ENCODE measurements at regions not wholly inside any gene's neighbourhood (a gene's known extent, or its start where the extent isn't known, plus 50 kb on each side); places are given as distances from the start of the nearest gene placed in this dataset.

DNA sequence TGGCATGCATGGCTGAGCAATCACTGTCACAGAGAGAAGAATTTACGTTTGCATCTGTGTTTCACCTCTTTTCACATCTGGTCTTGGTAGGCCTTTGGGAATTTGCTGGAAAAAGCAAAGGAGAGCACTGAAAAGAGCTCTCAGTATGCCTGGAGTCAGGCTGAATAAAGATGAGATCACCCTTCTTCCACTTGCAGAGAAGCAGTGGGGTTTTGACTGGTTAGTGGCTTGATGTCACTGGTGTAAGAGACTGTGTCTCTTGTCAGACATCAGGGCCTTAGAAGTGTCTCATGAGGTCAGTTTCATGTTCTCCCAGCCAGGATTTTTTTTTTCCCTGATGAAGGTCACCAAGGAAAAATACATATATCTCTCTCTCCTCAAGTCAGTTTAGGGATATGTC is 353.8 kb downstream of the INSIG2 start:
- TF ChIP-seq, protein P1, sequence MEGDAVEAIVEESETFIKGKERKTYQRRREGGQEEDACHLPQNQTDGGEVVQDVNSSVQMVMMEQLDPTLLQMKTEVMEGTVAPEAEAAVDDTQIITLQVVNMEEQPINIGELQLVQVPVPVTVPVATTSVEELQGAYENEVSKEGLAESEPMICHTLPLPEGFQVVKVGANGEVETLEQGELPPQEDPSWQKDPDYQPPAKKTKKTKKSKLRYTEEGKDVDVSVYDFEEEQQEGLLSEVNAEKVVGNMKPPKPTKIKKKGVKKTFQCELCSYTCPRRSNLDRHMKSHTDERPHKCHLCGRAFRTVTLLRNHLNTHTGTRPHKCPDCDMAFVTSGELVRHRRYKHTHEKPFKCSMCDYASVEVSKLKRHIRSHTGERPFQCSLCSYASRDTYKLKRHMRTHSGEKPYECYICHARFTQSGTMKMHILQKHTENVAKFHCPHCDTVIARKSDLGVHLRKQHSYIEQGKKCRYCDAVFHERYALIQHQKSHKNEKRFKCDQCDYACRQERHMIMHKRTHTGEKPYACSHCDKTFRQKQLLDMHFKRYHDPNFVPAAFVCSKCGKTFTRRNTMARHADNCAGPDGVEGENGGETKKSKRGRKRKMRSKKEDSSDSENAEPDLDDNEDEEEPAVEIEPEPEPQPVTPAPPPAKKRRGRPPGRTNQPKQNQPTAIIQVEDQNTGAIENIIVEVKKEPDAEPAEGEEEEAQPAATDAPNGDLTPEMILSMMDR (IDR thresholded peaks at IDR 0.05; ENCODE audit: insufficient read depth, low read length, missing control alignments): no peak
- DNase-seq (ENCODE audit: low read depth, low spot score): no peak
- ChIA-PET POLR2A (no interaction called here), CTCF (no interaction called here)
- H3K4me3 ChIP-seq (ENCODE audit: low read depth, low read length): no peak overlapping the region

DNA sequence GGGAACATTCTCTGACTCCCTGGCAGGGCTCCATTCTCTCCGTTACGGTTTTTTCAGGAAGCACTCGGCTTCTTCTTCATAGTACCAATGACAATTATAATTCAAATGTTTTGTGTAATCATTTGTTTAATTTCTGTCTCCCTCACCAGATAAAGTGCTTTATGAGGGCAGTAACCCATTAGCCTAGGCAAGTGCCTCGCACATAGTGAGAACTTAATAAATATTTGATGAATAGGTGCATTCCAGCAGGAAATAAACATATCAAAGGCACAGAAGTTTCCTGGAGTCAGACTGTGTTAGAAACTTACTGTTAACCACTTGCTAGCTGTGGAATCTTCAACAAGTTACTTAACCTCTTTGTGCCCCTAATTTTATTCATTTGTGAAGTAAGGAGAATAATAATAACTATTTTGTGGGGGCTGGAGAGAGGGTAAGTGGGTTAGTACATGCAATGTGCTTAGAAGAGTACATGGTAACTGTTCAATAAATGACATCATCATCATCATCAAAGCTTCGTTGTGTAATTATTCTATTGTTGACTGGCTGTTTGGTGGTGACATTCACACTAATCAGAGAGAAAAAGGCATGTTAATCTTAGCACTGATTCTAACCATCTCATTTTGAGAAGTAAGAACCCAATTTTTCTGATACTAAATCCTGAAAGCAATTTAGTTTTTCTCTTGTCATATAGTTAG is 352.3 kb downstream of the INSIG2 start:
- no peak for DNase-seq (ENCODE audit: low read depth, low spot score)
- ChIA-PET POLR2A (no interaction called here), CTCF (interaction anchor here (0.9 to 2.7 kb wide), 3 partner anchors 9 to 415 kb away, joined by 3 to 13 read pairs (median 4); no protein-coding TSS in a partner anchor)
- H3K4me3 ChIP-seq (ENCODE audit: low read depth, low read length): no peak overlapping the region
- TF ChIP-seq, protein P1 (IDR thresholded peaks at IDR 0.05; ENCODE audit: insufficient read depth, low read length, missing control alignments): no peak

DNA sequence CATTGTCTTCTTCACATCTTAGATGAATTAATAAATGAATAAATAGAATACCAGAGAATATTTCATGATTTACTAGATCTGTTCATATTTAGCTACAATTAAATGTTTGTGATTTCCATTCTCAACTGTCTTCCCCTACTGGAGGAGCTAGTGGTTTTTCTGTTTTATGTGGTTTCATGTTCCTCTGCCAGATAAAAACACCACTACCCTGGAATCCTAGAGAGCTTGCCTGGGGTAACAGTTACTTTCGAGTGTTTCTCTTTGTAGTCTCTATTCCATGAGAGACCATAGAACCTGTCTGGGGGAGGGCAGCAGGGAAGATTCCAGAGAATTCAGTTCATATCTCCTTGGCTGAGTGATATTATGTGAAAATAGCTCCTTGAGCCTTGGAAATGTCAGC is 349.2 kb downstream of the INSIG2 start:
- ChIA-PET POLR2A (no interaction called here), CTCF (interaction anchor here (0.8 to 1.5 kb wide), 6 partner anchors 8 to 445 kb away, joined by 3 to 4 read pairs (median 3); partner anchors contain the start of gene EN1)
- TF ChIP-seq, protein P1 (IDR thresholded peaks at IDR 0.05; ENCODE audit: insufficient read depth, low read length, missing control alignments): no peak
- no peak overlapping the region for H3K4me3 ChIP-seq (ENCODE audit: low read depth, low read length)
- DNase-seq (ENCODE audit: low read depth, low spot score): no peak

DNA sequence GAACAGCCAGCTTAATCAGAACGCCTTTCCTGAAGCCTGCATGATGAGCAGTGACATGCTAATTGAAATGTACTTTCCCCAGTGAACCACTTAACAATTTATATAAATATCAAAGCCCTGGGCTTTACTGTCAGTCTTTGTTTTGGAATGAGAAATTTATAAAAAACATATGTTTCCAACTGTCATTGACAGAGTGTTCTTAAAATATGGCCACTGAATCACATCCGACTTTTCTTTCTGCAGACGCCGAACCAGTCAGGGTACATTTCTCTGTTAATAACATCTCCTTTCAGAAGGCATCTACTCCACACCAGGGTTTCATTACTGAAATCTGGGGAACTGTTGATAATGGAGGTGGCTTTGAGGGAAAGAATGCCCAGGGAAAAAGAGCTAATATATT is 343.7 kb downstream of the INSIG2 start:
- ChIA-PET CTCF (interaction anchor here (0.7 to 3.0 kb wide), 16 partner anchors 8 to 425 kb away, joined by 3 to 43 read pairs (median 4); no protein-coding TSS in a partner anchor), POLR2A (no interaction called here)
- TF ChIP-seq, protein P1 (IDR thresholded peaks at IDR 0.05; ENCODE audit: insufficient read depth, low read length, missing control alignments): no peak

DNA sequence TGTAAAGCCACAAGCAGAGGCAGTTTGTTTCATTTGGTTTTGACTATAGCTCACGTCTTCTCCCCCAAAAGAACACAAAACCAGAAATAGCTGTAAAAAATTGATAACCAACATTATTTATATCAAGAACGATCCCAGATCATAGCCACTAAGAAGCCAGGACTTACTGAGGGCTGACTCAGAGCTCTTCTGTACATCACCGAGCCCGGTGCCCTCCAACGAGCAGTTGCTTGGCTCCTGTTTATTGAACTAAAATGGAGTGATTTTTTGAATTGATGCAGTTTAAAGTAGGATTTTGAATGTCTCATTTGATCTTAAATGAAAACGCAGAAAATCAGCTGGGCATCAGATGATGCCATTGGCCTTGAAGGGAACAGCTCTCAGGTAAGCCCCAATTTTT is 343.3 kb downstream of the INSIG2 start:
- ChIA-PET CTCF (interaction anchor here (0.7 to 3.0 kb wide), 17 partner anchors 9 to 426 kb away, joined by 3 to 43 read pairs (median 3); no protein-coding TSS in a partner anchor), POLR2A (no interaction called here)
- no peak overlapping the region for H3K4me3 ChIP-seq (ENCODE audit: low read depth, low read length)
- no peak for DNase-seq (ENCODE audit: low read depth, low spot score)
- TF ChIP-seq, protein P1 (IDR thresholded peaks at IDR 0.05; ENCODE audit: insufficient read depth, low read length, missing control alignments): no peak

More for the DNA sequence above, 343.7 kb downstream of the INSIG2 start:
- no peak overlapping the region for H3K4me3 ChIP-seq (ENCODE audit: low read depth, low read length)
- no peak for DNase-seq (ENCODE audit: low read depth, low spot score)

DNA sequence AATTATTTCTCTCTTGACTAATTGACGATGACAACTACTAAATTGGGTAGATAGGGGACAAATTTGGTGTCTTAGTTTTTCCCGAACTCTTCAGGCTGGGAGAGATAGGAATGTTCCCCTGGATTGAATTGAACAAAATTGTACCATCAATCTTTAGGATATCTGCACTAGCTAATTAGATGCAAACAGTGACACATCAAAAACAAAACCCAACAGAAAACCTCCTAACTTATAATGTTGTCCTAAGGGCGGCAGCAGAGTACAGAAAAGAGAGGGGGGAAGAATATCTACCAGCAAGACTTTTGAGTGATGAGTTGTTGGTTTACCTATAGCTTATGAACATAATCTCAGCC is 342.9 kb downstream of the INSIG2 start:
- POLR2A ChIA-PET: no interaction called here
- peak; percentile 9 for DNase-seq (ENCODE audit: low read depth, low spot score)
- CTCF ChIA-PET: interaction anchor here (0.7 to 3.0 kb wide), 16 partner anchors 8 to 426 kb away, joined by 3 to 43 read pairs (median 4); no protein-coding TSS in a partner anchor
- H3K4me3 ChIP-seq (ENCODE audit: low read depth, low read length): no peak overlapping the region
- TF ChIP-seq, protein P1 (IDR thresholded peaks at IDR 0.05; ENCODE audit: insufficient read depth, low read length, missing control alignments): peak; percentile 21

Data from AG04449 (cell line).